Dendritic cell treated with granulocyte-macrophage colony-stimulating factor and Interleukin-4, amounts not matched to agents 40 ng/mL and 50 ng/mL, for 4 days (primary cell): ENCODE measurements at regions not wholly inside any gene's neighbourhood (a gene's known extent, or its start where the extent isn't known, plus 50 kb on each side); places are given as distances from the start of the nearest gene placed in this dataset.
"Not testable (repeated sequence)": the region's sequence is repeated elsewhere in the genome, so short reads cannot be mapped to it uniquely, and the experiment has no call there.

Source experiments
- H3K27ac Mint-ChIP-seq: one replicate; pipeline ENCODE4 v1.8.0; 2022; ENCODE audit warnings: mild to moderate bottlenecking, mixed read lengths
- H3K27me3 Mint-ChIP-seq: one replicate; pipeline ENCODE4 v1.8.0; 2022; ENCODE audit warnings: mild to moderate bottlenecking, mixed read lengths
- H3K36me3 Mint-ChIP-seq: one replicate; pipeline ENCODE4 v1.8.0; 2022; ENCODE audit warnings: low read depth, mixed read lengths
- H3K4me1 Mint-ChIP-seq: one replicate; pipeline ENCODE4 v1.8.0; 2022; ENCODE audit warnings: low read depth, mixed read lengths
- H3K4me3 Mint-ChIP-seq: one replicate; pipeline ENCODE4 v1.8.0; 2022; ENCODE audit warnings: mild to moderate bottlenecking, moderate library complexity, mixed read lengths
- H3K9me3 Mint-ChIP-seq: one replicate; pipeline ENCODE4 v1.8.0; 2022; ENCODE audit warnings: mixed read lengths
- intact Hi-C: fragments of 100-400 bp; cut with micrococcal nuclease; formaldehyde crosslinking; loops from one replicate; pipeline ENCODE4 v1.15.0; 2022

- intact Hi-C loops, H3K4me1 Mint-ChIP-seq, H3K4me3 Mint-ChIP-seq, H3K36me3 Mint-ChIP-seq, H3K27ac Mint-ChIP-seq, H3K27me3 Mint-ChIP-seq: not testable (repeated sequence)
- peaks cover 22% of the 10 kb centered on the region for H3K9me3 Mint-ChIP-seq
Observed at GRCh38 chr6:104676679-104677078, 183.0 kb downstream of the HACE1 start.

- H3K36me3 Mint-ChIP-seq, H3K4me3 Mint-ChIP-seq, H3K4me1 Mint-ChIP-seq, intact Hi-C loops, H3K27ac Mint-ChIP-seq, H3K27me3 Mint-ChIP-seq: not testable (repeated sequence)
- peaks cover 22% of the 10 kb centered on the region for H3K9me3 Mint-ChIP-seq
Observed at GRCh38 chr6:104675161-104675560, 184.6 kb downstream of the HACE1 start.

- H3K4me1 Mint-ChIP-seq, intact Hi-C loops, H3K27me3 Mint-ChIP-seq, H3K36me3 Mint-ChIP-seq, H3K4me3 Mint-ChIP-seq, H3K27ac Mint-ChIP-seq: not testable (repeated sequence)
- H3K9me3 Mint-ChIP-seq: peaks cover 22% of the 10 kb centered on the region
Observed at GRCh38 chr6:104673078-104673477, 186.6 kb downstream of the HACE1 start.

- H3K4me3 Mint-ChIP-seq, H3K36me3 Mint-ChIP-seq, H3K27me3 Mint-ChIP-seq, H3K4me1 Mint-ChIP-seq, intact Hi-C loops, H3K27ac Mint-ChIP-seq: not testable (repeated sequence)
- H3K9me3 Mint-ChIP-seq: peaks cover 22% of the 10 kb centered on the region
Observed at GRCh38 chr6:104671591-104671891, 188.2 kb downstream of the HACE1 start.

- peaks cover 27% of the 10 kb centered on the region for H3K9me3 Mint-ChIP-seq
- intact Hi-C loops, H3K4me3 Mint-ChIP-seq, H3K4me1 Mint-ChIP-seq, H3K36me3 Mint-ChIP-seq, H3K27ac Mint-ChIP-seq, H3K27me3 Mint-ChIP-seq: not testable (repeated sequence)
Observed at GRCh38 chr6:104670834-104671590, 188.7 kb downstream of the HACE1 start.

- intact Hi-C loops: no loop called here
- no peaks in the 10 kb centered on the region for H3K27me3 Mint-ChIP-seq
- H3K9me3 Mint-ChIP-seq: peaks cover 36% of the 10 kb centered on the region
- H3K27ac Mint-ChIP-seq: no peak overlapping the region
- no peaks in the 10 kb centered on the region for H3K4me1 Mint-ChIP-seq
- no peak overlapping the region for H3K4me3 Mint-ChIP-seq
- H3K36me3 Mint-ChIP-seq: no peaks in the 10 kb centered on the region
Observed at GRCh38 chr6:104669483-104669882, 190.2 kb downstream of the HACE1 start.

- no peaks in the 10 kb centered on the region for H3K9me3 Mint-ChIP-seq
Observed at GRCh38 chr6:104656235-104656634, 203.5 kb downstream of the HACE1 start.

GRCh38 chr6:104653781-104654180 is 205.9 kb downstream of the HACE1 start:
- intact Hi-C loops: no loop called here
- H3K27me3 Mint-ChIP-seq: no peaks in the 10 kb centered on the region
- no peak overlapping the region for H3K4me3 Mint-ChIP-seq
- H3K36me3 Mint-ChIP-seq: no peaks in the 10 kb centered on the region
- no peak overlapping the region for H3K27ac Mint-ChIP-seq
- H3K4me1 Mint-ChIP-seq: no peaks in the 10 kb centered on the region
- no peaks in the 10 kb centered on the region for H3K9me3 Mint-ChIP-seq

More at GRCh38 chr6:104656235-104656634, 203.5 kb downstream of the HACE1 start:
- Mint-ChIP-seq H3K27ac (no peak overlapping the region), H3K27me3 (no peaks in the 10 kb centered on the region), H3K36me3 (no peaks in the 10 kb centered on the region), H3K4me1 (no peaks in the 10 kb centered on the region), H3K4me3 (no peak overlapping the region)
- intact Hi-C loops: no loop called here

- H3K9me3 Mint-ChIP-seq: no peaks in the 10 kb centered on the region
- no peaks in the 10 kb centered on the region for H3K27me3 Mint-ChIP-seq
Observed at GRCh38 chr6:104648347-104648746, 211.4 kb downstream of the HACE1 start.

GRCh38 chr6:104644848-104645247 is 214.9 kb downstream of the HACE1 start:
- intact Hi-C loops: no loop called here
- Mint-ChIP-seq H3K4me1 (peaks cover 18% of the 10 kb centered on the region), H3K36me3 (no peaks in the 10 kb centered on the region)

More at GRCh38 chr6:104648347-104648746, 211.4 kb downstream of the HACE1 start:
- intact Hi-C loops: no loop called here
- no peaks in the 10 kb centered on the region for H3K4me1 Mint-ChIP-seq
- H3K4me3 Mint-ChIP-seq: no peak overlapping the region
- no peaks in the 10 kb centered on the region for H3K36me3 Mint-ChIP-seq
- H3K27ac Mint-ChIP-seq: no peak overlapping the region

GRCh38 chr6:104642871-104643270 is 216.8 kb downstream of the HACE1 start:
- no peaks in the 10 kb centered on the region for H3K36me3 Mint-ChIP-seq
- H3K27me3 Mint-ChIP-seq: no peaks in the 10 kb centered on the region
- H3K27ac Mint-ChIP-seq: no peak overlapping the region
- peaks cover 28% of the 10 kb centered on the region for H3K4me1 Mint-ChIP-seq
- intact Hi-C loops: no loop called here
- no peak overlapping the region for H3K4me3 Mint-ChIP-seq
- no peaks in the 10 kb centered on the region for H3K9me3 Mint-ChIP-seq

More at GRCh38 chr6:104644848-104645247, 214.9 kb downstream of the HACE1 start:
- no peaks in the 10 kb centered on the region for H3K9me3 Mint-ChIP-seq
- no peak overlapping the region for H3K4me3 Mint-ChIP-seq
- H3K27ac Mint-ChIP-seq: no peak overlapping the region
- no peaks in the 10 kb centered on the region for H3K27me3 Mint-ChIP-seq

- Mint-ChIP-seq H3K4me1 (peaks cover 34% of the 10 kb centered on the region), H3K36me3 (no peaks in the 10 kb centered on the region), H3K9me3 (no peaks in the 10 kb centered on the region), H3K27ac (no peak overlapping the region), H3K4me3 (no peak overlapping the region), H3K27me3 (no peaks in the 10 kb centered on the region)
- intact Hi-C loops: no loop called here
Observed at GRCh38 chr6:104640761-104641160, 219.0 kb downstream of the HACE1 start.

- Mint-ChIP-seq H3K36me3 (no peaks in the 10 kb centered on the region), H3K27ac (no peak overlapping the region), H3K9me3 (peaks cover under 1% of the 10 kb centered on the region), H3K4me1 (peaks cover 34% of the 10 kb centered on the region), H3K27me3 (no peaks in the 10 kb centered on the region), H3K4me3 (no peak overlapping the region)
- intact Hi-C loops: no loop called here
Observed at GRCh38 chr6:104640150-104640700, 219.5 kb downstream of the HACE1 start.

GRCh38 chr6:104639668-104640067 is 220.1 kb downstream of the HACE1 start:
- H3K4me3 Mint-ChIP-seq: no peak overlapping the region
- H3K27me3 Mint-ChIP-seq: no peaks in the 10 kb centered on the region
- peaks cover 34% of the 10 kb centered on the region for H3K4me1 Mint-ChIP-seq
- no peaks in the 10 kb centered on the region for H3K36me3 Mint-ChIP-seq
- H3K27ac Mint-ChIP-seq: no peak overlapping the region
- H3K9me3 Mint-ChIP-seq: peaks cover 6% of the 10 kb centered on the region
- intact Hi-C loops: no loop called here

GRCh38 chr6:104638841-104639290 is 220.9 kb downstream of the HACE1 start:
- Mint-ChIP-seq H3K4me1 (peaks cover 34% of the 10 kb centered on the region), H3K4me3 (no peak overlapping the region), H3K27ac (peak overlapping the region; percentile 30)

More at GRCh38 chr6:104638841-104639290, 220.9 kb downstream of the HACE1 start:
- H3K27me3 Mint-ChIP-seq: no peaks in the 10 kb centered on the region
- H3K36me3 Mint-ChIP-seq: no peaks in the 10 kb centered on the region
- peaks cover 8% of the 10 kb centered on the region for H3K9me3 Mint-ChIP-seq
- intact Hi-C loops: no loop called here
